SK-N-SH (cell line): ENCODE measurements at regions not wholly inside any gene's neighbourhood (a gene's known extent, or its start where the extent isn't known, plus 50 kb on each side); places are given as distances from the start of the nearest gene placed in this dataset.
"Not testable (repeated sequence)": the region's sequence is repeated elsewhere in the genome, so short reads cannot be mapped to it uniquely, and the experiment has no call there.

Experiments
- CTCF ChIA-PET: fragments of 300-600, 350-600 bp; formaldehyde crosslinking; extraction: SDS; loops from one replicate; lab custom pipeline; 2021; lab: Yijun Ruan, JAX
- POLR2A ChIA-PET: fragments of 350-600 bp; sonication (Branson Sonifier 250); formaldehyde crosslinking; extraction: SDS; loops from one replicate; lab custom pipeline; 2020; ENCODE audit warnings: antibody characterized with exemption, inconsistent platforms; lab: Yijun Ruan, JAX
- DNase-seq: peaks from one replicate; pipeline ENCODE4 v3.0.0; 2012
- H2AFZ ChIP-seq: fragments of 200-600 bp; sonication (generic); 2 replicates; pipeline ENCODE4 v1.8.1; 2016; ENCODE audit warnings: antibody characterized with exemption, mild to moderate bottlenecking, low read depth
- H3F3A ChIP-seq: fragments of 200-600 bp; sonication (generic); replicated peaks from 2 replicates; pipeline ENCODE3; 2016; ENCODE audit warnings: antibody characterized with exemption, mild to moderate bottlenecking; ENCODE audit not compliant: insufficient read depth
- H3K27ac ChIP-seq, 2 experiments: fragments of 200-500 bp in 1 of 2; fragments of 200-600 bp in 1 of 2; sonication (Bioruptor generic) in 1 of 2; sonication (generic), shearing (Covaris generic) in 1 of 2; 2 replicates each; pipeline versions ENCODE4 v1.5.1 to v1.6.1; 2014 to 2016; ENCODE audit warnings: low read depth in 2 of 2, inconsistent platforms in 1 of 2, low read length in 1 of 2, mild to moderate bottlenecking in 1 of 2, mixed read lengths in 1 of 2
- H3K27me3 ChIP-seq: fragments of 200-600 bp; sonication (generic), shearing (Covaris generic); 2 replicates; pipeline ENCODE4 v1.6.1; 2016; ENCODE audit warnings: mixed run types; ENCODE audit not compliant: insufficient read depth
- H3K36me3 ChIP-seq, 2 experiments: fragments of 200-500 bp in 1 of 2; fragments of 200-600 bp in 1 of 2; sonication (Bioruptor generic) in 1 of 2; sonication (generic) in 1 of 2; replicated peaks in 1 of 2; 2 replicates each; pipeline versions ENCODE3 to v1.5.1; 2014 to 2016; ENCODE audit warnings: low read length in 1 of 2, mild to moderate bottlenecking in 1 of 2; ENCODE audit not compliant: insufficient read depth in 2 of 2, control insufficient read depth in 1 of 2
- H3K4me1 ChIP-seq, 2 experiments: fragments of 200-500 bp in 1 of 2; fragments of 200-600 bp in 1 of 2; sonication (Bioruptor generic) in 1 of 2; sonication (generic), shearing (Covaris generic) in 1 of 2; 2 replicates each; pipeline versions ENCODE4 v1.5.1 to v1.6.1; 2014 to 2016; ENCODE audit warnings: low read depth in 1 of 2, low read length in 1 of 2, mixed run types in 1 of 2; ENCODE audit not compliant: insufficient read depth in 2 of 2, control insufficient read depth in 1 of 2
- H3K4me2 ChIP-seq: fragments of 200-600 bp; sonication (generic), shearing (Covaris generic); 2 replicates; pipeline ENCODE4 v1.6.1; 2017; ENCODE audit warnings: mixed run types
- H3K4me3 ChIP-seq, 2 experiments: fragments of 200-500 bp in 1 of 2; fragments of 200-600 bp in 1 of 2; sonication (Bioruptor generic) in 1 of 2; sonication (generic), shearing (Covaris generic) in 1 of 2; 2 replicates each; pipeline versions ENCODE4 v1.5.1 to v1.8.1; 2014 to 2016; ENCODE audit warnings: low read depth in 2 of 2, inconsistent platforms in 1 of 2, low read length in 1 of 2, mild to moderate bottlenecking in 1 of 2, mixed read lengths in 1 of 2, moderate library complexity in 1 of 2
- H3K79me2 ChIP-seq: fragments of 200-600 bp; sonication (generic); 2 replicates; pipeline ENCODE4 v1.8.1; 2017; ENCODE audit warnings: mild to moderate bottlenecking; ENCODE audit not compliant: insufficient read depth
- H3K9ac ChIP-seq: fragments of 200-600 bp; sonication (generic); 2 replicates; pipeline ENCODE4 v1.6.1; 2017; ENCODE audit warnings: mixed run types
- H3K9me2 ChIP-seq: fragments of 200-600 bp; sonication (generic); 2 replicates; pipeline ENCODE4 v1.6.1; 2017; ENCODE audit warnings: mixed run types
- H3K9me3 ChIP-seq: fragments of 200-600 bp; sonication (generic); 2 replicates; pipeline ENCODE4 v1.6.1; 2017; ENCODE audit warnings: mixed run types, mild to moderate bottlenecking, moderate library complexity
- H4K20me1 ChIP-seq: fragments of 200-600 bp; sonication (generic); 2 replicates; pipeline ENCODE4 v1.6.1; 2017; ENCODE audit warnings: mild to moderate bottlenecking, mixed run types; ENCODE audit not compliant: insufficient read depth
- CHD2 ChIP-seq: fragments of 150-350 bp; IDR thresholded peaks from 2 replicates; pipeline ENCODE4 v1.6.1; 2018; ENCODE audit warnings: low read length; ENCODE audit not compliant: partially characterized antibody
- CTCF ChIP-seq: fragments of 200-600 bp; sonication (generic); IDR thresholded peaks from 2 replicates; pipeline ENCODE4 v1.6.1; 2017; ENCODE audit warnings: antibody characterized with exemption, mild to moderate bottlenecking, moderate library complexity
- ELF1 ChIP-seq: IDR thresholded peaks from 2 replicates; pipeline ENCODE4 v1.4.0; 2012
- FOSL2 ChIP-seq: IDR thresholded peaks from 2 replicates; pipeline ENCODE4 v1.4.0; 2012; ENCODE audit warnings: low read depth, mild to moderate bottlenecking, moderate library complexity, borderline replicate concordance
- FOXJ3 ChIP-seq: sonication (generic); formaldehyde crosslinking; IDR thresholded peaks from 2 replicates; pipeline ENCODE4 v1.5.1; 2020; ENCODE audit warnings: mild to moderate bottlenecking, missing genetic modification reagents
- GABPA ChIP-seq: IDR thresholded peaks from 2 replicates; pipeline ENCODE4 v1.4.0; 2012; ENCODE audit warnings: low read depth, mild to moderate bottlenecking
- GATA2 ChIP-seq: sonication (generic); formaldehyde crosslinking; IDR thresholded peaks from 2 replicates; pipeline ENCODE4 v1.5.0; 2020; ENCODE audit warnings: mild to moderate bottlenecking, missing genetic modification reagents
- NFIC ChIP-seq: IDR thresholded peaks from 2 replicates; pipeline ENCODE4 v1.4.0; 2012; ENCODE audit warnings: borderline replicate concordance
- RCOR1 ChIP-seq: fragments of 150-350 bp; IDR thresholded peaks from 2 replicates; pipeline ENCODE4 v1.6.1; 2017; ENCODE audit warnings: antibody characterized with exemption, low read length
- REST ChIP-seq: IDR thresholded peaks from 2 replicates; pipeline ENCODE4 v1.6.1; 2012; ENCODE audit warnings: mild to moderate bottlenecking, low read depth, low read length, moderate library complexity
- RFX5 ChIP-seq: IDR thresholded peaks from 2 replicates; pipeline ENCODE4 v1.6.1; 2012; ENCODE audit warnings: mild to moderate bottlenecking, improper control_type of control experiment, low read length
- SMC3 ChIP-seq: IDR thresholded peaks from 2 replicates; pipeline ENCODE4 v1.6.1; 2012; ENCODE audit warnings: low read depth, low read length, improper control_type of control experiment
- TEAD4 ChIP-seq: IDR thresholded peaks from 2 replicates; pipeline ENCODE4 v1.4.0; 2012; ENCODE audit warnings: mild to moderate bottlenecking, borderline replicate concordance; ENCODE audit not compliant: insufficient read depth
- USF1 ChIP-seq: IDR thresholded peaks from 2 replicates; pipeline ENCODE4 v1.4.0; 2012; ENCODE audit warnings: low read depth, borderline replicate concordance
- ZBTB33 ChIP-seq: IDR thresholded peaks from 2 replicates; pipeline ENCODE4 v1.4.0; 2012; ENCODE audit warnings: low read depth, borderline replicate concordance
- WGBS: methylation state at CpG from one replicate; pipeline ENCODE4 v1.1.6; 2017; ENCODE audit warnings: low lambda C conversion rate; 5-methylcytosine and 5-hydroxymethylcytosine counted together

GRCh38 chrX:1885116-1885515 lies 270.3 kb downstream of the ASMT start:
- DNase-seq = no peak
- Histone ChIP-seq H3K79me2 (no peaks in the 10 kb centered on the region), H3K4me3 (no peak overlapping the region), H3K9me2 (no peaks in the 10 kb centered on the region), H2AFZ (no peak overlapping the region), H3K27me3 (no peaks in the 10 kb centered on the region), H4K20me1 (no peaks in the 10 kb centered on the region), H3K4me1 (0 out of 4 replicates have a peak, but pooled peaks cover 0 to 3% of the 10 kb centered on the region in 2 experiments), H3K9ac (no peak overlapping the region), H3K36me3 (no peaks in the 10 kb centered on the region), H3F3A (peaks cover 22% of the 10 kb centered on the region), H3K9me3 (no peaks in the 10 kb centered on the region; the same call in 1 of the 2 replicates), H3K27ac (no peak overlapping the region; a peak in 1 of 4 replicates), H3K4me2 (no peak overlapping the region)
- TF ChIP-seq TEAD4 = no peak
- TF ChIP-seq RFX5 = no peak
- no peak for TF ChIP-seq GATA2 (CRISPR knock-in tag)
- TF ChIP-seq USF1 = no peak
- TF ChIP-seq REST = no peak
- no peak for TF ChIP-seq RCOR1
- WGBS = 46% methylated on average over 12 of the region's 12 CpGs
- CTCF ChIA-PET = no interaction called here
- POLR2A ChIA-PET = no interaction called here

- H3K27me3 ChIP-seq, H3K4me3 ChIP-seq, POLR2A ChIA-PET, H3K4me1 ChIP-seq, H3K9me3 ChIP-seq, H4K20me1 ChIP-seq, H3K36me3 ChIP-seq, CTCF ChIA-PET, DNase-seq, H3K9ac ChIP-seq, H3K9me2 ChIP-seq, H3K79me2 ChIP-seq, H2AFZ ChIP-seq, H3K4me2 ChIP-seq: not testable (repeated sequence)
- Histone ChIP-seq H3F3A (peaks cover 22% of the 10 kb centered on the region), H3K27ac (peak overlapping the region in 1 of 2 experiments; percentile 96; a peak in 2 of 4 replicates)
- 60% methylated on average over 7 of the region's 9 CpGs for WGBS
Observed at GRCh38 chrX:1888305-1888704, 273.4 kb downstream of the ASMT start.

GRCh38 chrX:1894026-1894294 lies 279.1 kb downstream of the ASMT start:
- H3K27me3 ChIP-seq = no peaks in the 10 kb centered on the region; the same call in 1 of the 2 replicates
- no peak overlapping the region for H3K27ac ChIP-seq
- no peaks in the 10 kb centered on the region for H3K9me2 ChIP-seq
- H3K4me2 ChIP-seq = no peak overlapping the region
- no peak for DNase-seq
- no peak overlapping the region for H2AFZ ChIP-seq
- 27% methylated on average over 9 of the region's 9 CpGs for WGBS
- no peak overlapping the region for H3K9ac ChIP-seq
- POLR2A ChIA-PET = no interaction called here
- H3F3A ChIP-seq = peaks cover 6% of the 10 kb centered on the region
- H3K4me3 ChIP-seq = no peak overlapping the region
- H3K79me2 ChIP-seq = no peaks in the 10 kb centered on the region
- H3K36me3 ChIP-seq = no peaks in the 10 kb centered on the region
- H3K9me3 ChIP-seq = no peaks in the 10 kb centered on the region
- CTCF ChIA-PET = no interaction called here
- H3K4me1 ChIP-seq = no peaks in the 10 kb centered on the region
- no peaks in the 10 kb centered on the region for H4K20me1 ChIP-seq
- TF ChIP-seq GABPA = no peak
- no peak for TF ChIP-seq FOSL2
- no peak for TF ChIP-seq ELF1
- no peak for TF ChIP-seq NFIC
- TF ChIP-seq RFX5 = no peak
- TF ChIP-seq TEAD4 = no peak
- TF ChIP-seq SMC3 = no peak
- no peak for TF ChIP-seq CHD2
- no peak for TF ChIP-seq CTCF
- no peak for TF ChIP-seq FOXJ3 (CRISPR knock-in tag)
- no peak for TF ChIP-seq ZBTB33
